ENCODE measurements at regions not wholly inside any gene's neighbourhood (a gene's known extent, or its start where the extent isn't known, plus 50 kb on each side); places are given as distances from the start of the nearest gene placed in this dataset.

DNA sequence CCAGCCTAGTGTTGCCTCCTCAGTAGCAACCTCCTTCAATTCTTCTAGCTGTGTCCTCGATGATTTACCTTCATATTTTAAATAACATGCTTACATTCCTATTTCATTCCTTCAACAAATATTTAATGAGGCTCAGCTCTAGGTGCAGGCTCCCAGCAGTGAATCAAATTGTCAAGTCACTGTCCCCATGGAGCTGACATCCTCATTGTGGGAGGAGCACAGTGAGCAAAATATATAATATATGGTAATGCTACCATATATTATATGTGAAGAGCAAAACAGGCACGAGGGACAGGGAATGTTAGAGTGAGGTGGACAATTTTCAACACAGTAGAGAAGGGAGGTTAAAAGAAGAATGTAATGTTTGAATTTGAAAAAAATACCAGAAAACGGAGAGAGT lies 869.1 kb downstream of the SLC4A3 start:
- TF ChIP-seq, protein P1, sequence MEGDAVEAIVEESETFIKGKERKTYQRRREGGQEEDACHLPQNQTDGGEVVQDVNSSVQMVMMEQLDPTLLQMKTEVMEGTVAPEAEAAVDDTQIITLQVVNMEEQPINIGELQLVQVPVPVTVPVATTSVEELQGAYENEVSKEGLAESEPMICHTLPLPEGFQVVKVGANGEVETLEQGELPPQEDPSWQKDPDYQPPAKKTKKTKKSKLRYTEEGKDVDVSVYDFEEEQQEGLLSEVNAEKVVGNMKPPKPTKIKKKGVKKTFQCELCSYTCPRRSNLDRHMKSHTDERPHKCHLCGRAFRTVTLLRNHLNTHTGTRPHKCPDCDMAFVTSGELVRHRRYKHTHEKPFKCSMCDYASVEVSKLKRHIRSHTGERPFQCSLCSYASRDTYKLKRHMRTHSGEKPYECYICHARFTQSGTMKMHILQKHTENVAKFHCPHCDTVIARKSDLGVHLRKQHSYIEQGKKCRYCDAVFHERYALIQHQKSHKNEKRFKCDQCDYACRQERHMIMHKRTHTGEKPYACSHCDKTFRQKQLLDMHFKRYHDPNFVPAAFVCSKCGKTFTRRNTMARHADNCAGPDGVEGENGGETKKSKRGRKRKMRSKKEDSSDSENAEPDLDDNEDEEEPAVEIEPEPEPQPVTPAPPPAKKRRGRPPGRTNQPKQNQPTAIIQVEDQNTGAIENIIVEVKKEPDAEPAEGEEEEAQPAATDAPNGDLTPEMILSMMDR (IDR thresholded peaks at IDR 0.05 in 2 of 3, conservative IDR thresholded peaks at IDR 0.05 in 1 of 3; ENCODE audit: insufficient read depth in 2 of 3, low read depth in 1 of 3, low read length in 3 of 3): no peak
- TF ChIP-seq, protein P2, sequence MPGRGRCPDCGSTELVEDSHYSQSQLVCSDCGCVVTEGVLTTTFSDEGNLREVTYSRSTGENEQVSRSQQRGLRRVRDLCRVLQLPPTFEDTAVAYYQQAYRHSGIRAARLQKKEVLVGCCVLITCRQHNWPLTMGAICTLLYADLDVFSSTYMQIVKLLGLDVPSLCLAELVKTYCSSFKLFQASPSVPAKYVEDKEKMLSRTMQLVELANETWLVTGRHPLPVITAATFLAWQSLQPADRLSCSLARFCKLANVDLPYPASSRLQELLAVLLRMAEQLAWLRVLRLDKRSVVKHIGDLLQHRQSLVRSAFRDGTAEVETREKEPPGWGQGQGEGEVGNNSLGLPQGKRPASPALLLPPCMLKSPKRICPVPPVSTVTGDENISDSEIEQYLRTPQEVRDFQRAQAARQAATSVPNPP (IDR thresholded peaks at IDR 0.05; ENCODE audit: borderline replicate concordance, insufficient read depth, insufficient read length): no peak
- TF ChIP-seq C11orf30 (IDR thresholded peaks at IDR 0.05; ENCODE audit: low read depth) (no peak), TAF1 (IDR thresholded peaks at IDR 0.05; ENCODE audit: control insufficient read depth, extremely low read depth, insufficient read depth, low read length, severe bottlenecking) (no peak), SMARCE1 (IDR thresholded peaks at IDR 0.05) (no peak), TRIM28 (IDR thresholded peaks at IDR 0.05) (no peak), HNRNPH1 (optimal IDR thresholded peaks at IDR 0.05; ENCODE audit: low read depth, low read length) (no peak), ETS2 (tag; IDR thresholded peaks at IDR 0.05; ENCODE audit: borderline replicate concordance, poor library complexity, severe bottlenecking) (no peak), MTA1 (IDR thresholded peaks at IDR 0.05; ENCODE audit: borderline replicate concordance) (no peak), MAZ (CRISPR knock-in tag; conservative IDR thresholded peaks at IDR 0.05 in 1 of 2, IDR thresholded peaks at IDR 0.05 in 1 of 2) (no peak), FOXP1 (CRISPR knock-in tag; IDR thresholded peaks at IDR 0.05) (no peak), KLF10 (CRISPR knock-in tag; IDR thresholded peaks at IDR 0.05) (no peak)
- TF ChIP-seq, protein P3, sequence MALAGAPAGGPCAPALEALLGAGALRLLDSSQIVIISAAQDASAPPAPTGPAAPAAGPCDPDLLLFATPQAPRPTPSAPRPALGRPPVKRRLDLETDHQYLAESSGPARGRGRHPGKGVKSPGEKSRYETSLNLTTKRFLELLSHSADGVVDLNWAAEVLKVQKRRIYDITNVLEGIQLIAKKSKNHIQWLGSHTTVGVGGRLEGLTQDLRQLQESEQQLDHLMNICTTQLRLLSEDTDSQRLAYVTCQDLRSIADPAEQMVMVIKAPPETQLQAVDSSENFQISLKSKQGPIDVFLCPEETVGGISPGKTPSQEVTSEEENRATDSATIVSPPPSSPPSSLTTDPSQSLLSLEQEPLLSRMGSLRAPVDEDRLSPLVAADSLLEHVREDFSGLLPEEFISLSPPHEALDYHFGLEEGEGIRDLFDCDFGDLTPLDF (CRISPR knock-in tag; IDR thresholded peaks at IDR 0.05): no peak
- TF ChIP-seq, protein P4, sequence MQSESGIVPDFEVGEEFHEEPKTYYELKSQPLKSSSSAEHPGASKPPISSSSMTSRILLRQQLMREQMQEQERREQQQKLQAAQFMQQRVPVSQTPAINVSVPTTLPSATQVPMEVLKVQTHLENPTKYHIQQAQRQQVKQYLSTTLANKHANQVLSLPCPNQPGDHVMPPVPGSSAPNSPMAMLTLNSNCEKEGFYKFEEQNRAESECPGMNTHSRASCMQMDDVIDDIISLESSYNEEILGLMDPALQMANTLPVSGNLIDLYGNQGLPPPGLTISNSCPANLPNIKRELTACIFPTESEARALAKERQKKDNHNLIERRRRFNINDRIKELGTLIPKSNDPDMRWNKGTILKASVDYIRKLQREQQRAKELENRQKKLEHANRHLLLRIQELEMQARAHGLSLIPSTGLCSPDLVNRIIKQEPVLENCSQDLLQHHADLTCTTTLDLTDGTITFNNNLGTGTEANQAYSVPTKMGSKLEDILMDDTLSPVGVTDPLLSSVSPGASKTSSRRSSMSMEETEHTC (IDR thresholded peaks at IDR 0.05): no peak

All from K562 (cell line).